GM12801 (cell line): ENCODE measurements at regions not wholly inside any gene's neighbourhood (a gene's known extent, or its start where the extent isn't known, plus 50 kb on each side); places are given as distances from the start of the nearest gene placed in this dataset.

ENCODE experiments used
- CTCF ChIP-seq: IDR thresholded peaks from one replicate; pipeline ENCODE4 v1.5.1; 2011; ENCODE audit warnings: control low read depth; ENCODE audit not compliant: insufficient read length; ENCODE audit errors: extremely low read depth

GRCh38 chr13:78040205-78040830 is 121.7 kb upstream of the EDNRB start:
- TF ChIP-seq CTCF = no peak

- TF ChIP-seq CTCF = no peak
Measured at GRCh38 chr13:78036841-78037240, 118.2 kb upstream of the EDNRB start.

GRCh38 chr13:78035500-78035899 is 116.9 kb upstream of the EDNRB start:
- no peak for TF ChIP-seq CTCF

- TF ChIP-seq CTCF = no peak
Measured at GRCh38 chr13:78033509-78033908, 114.9 kb upstream of the EDNRB start.

- no peak for TF ChIP-seq CTCF
Measured at GRCh38 chr13:78032132-78032531, 113.5 kb upstream of the EDNRB start.

DNA sequence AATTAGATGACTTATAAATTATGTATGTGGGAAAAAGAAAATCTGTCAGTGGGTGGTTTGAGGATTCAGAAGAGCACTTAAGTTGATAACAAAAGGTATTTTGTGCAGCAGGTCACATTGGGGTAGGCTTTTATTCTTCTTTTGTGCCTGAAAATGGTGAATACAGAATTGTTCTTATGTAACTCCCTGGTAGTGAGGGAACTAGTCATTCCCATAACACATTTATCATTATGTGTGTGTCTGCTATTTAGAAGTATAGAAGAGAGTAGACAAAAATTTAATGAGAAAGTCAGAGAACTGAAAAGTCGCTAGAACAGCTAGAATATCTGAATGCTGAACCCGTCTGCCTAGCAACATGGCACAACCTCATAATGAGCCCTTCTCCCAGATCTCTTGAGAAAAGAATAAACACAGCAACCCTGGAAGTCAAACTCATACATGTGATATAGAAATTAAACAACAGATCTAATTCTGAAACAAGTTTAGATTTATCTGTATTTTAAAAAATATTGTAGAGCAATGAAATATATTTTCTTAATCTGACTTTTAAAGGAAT is 111.8 kb upstream of the EDNRB start:
- TF ChIP-seq CTCF = no peak

GRCh38 chr13:78029901-78030300 is 111.3 kb upstream of the EDNRB start:
- no peak for TF ChIP-seq CTCF
